ENCODE measurements at regions not wholly inside any gene's neighbourhood (a gene's known extent, or its start where the extent isn't known, plus 50 kb on each side); places are given as distances from the start of the nearest gene placed in this dataset.
"Not testable (repeated sequence)": the region's sequence is repeated elsewhere in the genome, so short reads cannot be mapped to it uniquely, and the experiment has no call there.

DNA sequence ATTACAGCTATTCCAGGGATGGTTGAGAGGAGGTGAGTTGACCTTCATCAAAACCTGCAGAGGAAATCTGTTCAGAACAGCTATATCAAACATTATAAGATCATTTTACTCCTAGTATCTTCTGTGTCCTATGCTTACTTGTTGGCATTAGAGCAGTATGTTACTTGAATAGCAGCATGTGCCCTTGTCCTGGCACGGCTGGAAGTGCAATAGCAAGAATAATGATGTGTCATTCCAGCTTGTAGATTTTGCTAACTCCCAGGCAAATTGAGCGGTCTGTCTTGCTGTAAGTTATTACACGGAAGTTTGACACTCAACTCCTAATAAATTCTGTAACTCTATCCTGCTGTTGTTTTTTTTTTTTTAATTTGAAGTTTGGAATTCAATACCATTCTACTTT lies 385.5 kb downstream of the TENT5A start:
- H3K4me3 Mint-ChIP-seq (ENCODE audit: unreplicated experiment): no peak overlapping the region
- intact Hi-C loops (cut with micrococcal nuclease): no loop called here
- ChIA-PET CTCF (no interaction called here), POLR2A (no interaction called here)
- H3K27ac Mint-ChIP-seq (ENCODE audit: low read depth, unreplicated experiment): no peak overlapping the region
- H3K4me1 Mint-ChIP-seq (ENCODE audit: insufficient read depth, unreplicated experiment): no peaks in the 10 kb centered on the region
- TF ChIP-seq, protein P1, sequence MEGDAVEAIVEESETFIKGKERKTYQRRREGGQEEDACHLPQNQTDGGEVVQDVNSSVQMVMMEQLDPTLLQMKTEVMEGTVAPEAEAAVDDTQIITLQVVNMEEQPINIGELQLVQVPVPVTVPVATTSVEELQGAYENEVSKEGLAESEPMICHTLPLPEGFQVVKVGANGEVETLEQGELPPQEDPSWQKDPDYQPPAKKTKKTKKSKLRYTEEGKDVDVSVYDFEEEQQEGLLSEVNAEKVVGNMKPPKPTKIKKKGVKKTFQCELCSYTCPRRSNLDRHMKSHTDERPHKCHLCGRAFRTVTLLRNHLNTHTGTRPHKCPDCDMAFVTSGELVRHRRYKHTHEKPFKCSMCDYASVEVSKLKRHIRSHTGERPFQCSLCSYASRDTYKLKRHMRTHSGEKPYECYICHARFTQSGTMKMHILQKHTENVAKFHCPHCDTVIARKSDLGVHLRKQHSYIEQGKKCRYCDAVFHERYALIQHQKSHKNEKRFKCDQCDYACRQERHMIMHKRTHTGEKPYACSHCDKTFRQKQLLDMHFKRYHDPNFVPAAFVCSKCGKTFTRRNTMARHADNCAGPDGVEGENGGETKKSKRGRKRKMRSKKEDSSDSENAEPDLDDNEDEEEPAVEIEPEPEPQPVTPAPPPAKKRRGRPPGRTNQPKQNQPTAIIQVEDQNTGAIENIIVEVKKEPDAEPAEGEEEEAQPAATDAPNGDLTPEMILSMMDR (IDR thresholded peaks at IDR 0.05; ENCODE audit: unreplicated experiment): no peak
- H3K27me3 Mint-ChIP-seq (ENCODE audit: insufficient read depth, unreplicated experiment): no peaks in the 10 kb centered on the region
- DNase-seq (ENCODE audit: unreplicated experiment): no peak
- no peaks in the 10 kb centered on the region for H3K9me3 Mint-ChIP-seq (ENCODE audit: unreplicated experiment)
- no TSS peak for BruUV-seq (replicated peaks)
- H3K36me3 Mint-ChIP-seq (ENCODE audit: insufficient read depth, unreplicated experiment): no peaks in the 10 kb centered on the region

DNA sequence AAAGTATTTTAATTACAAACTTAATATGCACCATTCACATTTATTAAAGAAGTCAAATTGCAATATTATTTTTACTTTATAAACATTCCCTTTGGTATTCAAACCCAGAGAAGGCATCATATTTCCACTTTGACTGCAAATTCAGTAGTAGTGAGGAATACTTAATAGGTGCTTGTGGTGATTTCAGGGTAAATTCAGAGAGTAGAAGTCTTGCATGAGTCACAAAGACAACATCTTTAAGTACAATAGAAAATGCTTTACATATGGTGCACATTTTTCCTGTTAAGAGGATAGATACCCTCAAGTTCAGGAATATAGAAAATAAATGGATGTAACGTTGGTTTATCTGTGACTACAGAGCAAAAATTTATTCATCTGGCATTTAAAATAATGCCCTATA lies 390.2 kb downstream of the TENT5A start:
- H3K4me1 Mint-ChIP-seq (ENCODE audit: insufficient read depth, unreplicated experiment): no peaks in the 10 kb centered on the region
- H3K9me3 Mint-ChIP-seq (ENCODE audit: unreplicated experiment): no peaks in the 10 kb centered on the region
- no peaks in the 10 kb centered on the region for H3K36me3 Mint-ChIP-seq (ENCODE audit: insufficient read depth, unreplicated experiment)
- no peak overlapping the region for H3K4me3 Mint-ChIP-seq (ENCODE audit: unreplicated experiment)
- TF ChIP-seq, protein P1 (IDR thresholded peaks at IDR 0.05; ENCODE audit: unreplicated experiment): no peak
- DNase-seq (ENCODE audit: unreplicated experiment): peak; percentile 30
- no peak overlapping the region for H3K27ac Mint-ChIP-seq (ENCODE audit: low read depth, unreplicated experiment)
- BruUV-seq (replicated peaks): no TSS peak
- ChIA-PET CTCF (no interaction called here), POLR2A (no interaction called here)
- intact Hi-C loops (cut with micrococcal nuclease): no loop called here
- no peaks in the 10 kb centered on the region for H3K27me3 Mint-ChIP-seq (ENCODE audit: insufficient read depth, unreplicated experiment)

DNA sequence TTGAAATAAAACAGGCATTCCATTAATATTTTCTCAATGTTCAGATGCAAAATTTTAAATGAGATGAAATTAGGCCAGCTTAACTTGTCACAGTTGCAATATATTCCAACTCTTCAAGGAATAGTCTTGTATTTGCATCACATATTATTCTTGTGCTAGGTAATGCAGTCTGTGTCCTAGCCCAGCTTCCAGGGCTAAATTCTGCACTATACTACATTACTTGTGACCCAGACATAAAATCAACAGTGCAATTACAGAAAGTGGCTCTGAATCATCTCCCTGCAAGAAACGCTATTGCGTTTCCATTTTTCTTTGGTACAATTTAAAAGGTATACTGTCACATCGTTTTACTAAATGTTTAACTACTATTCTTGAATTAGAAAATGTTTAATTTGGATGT lies 399.2 kb downstream of the TENT5A start:
- Mint-ChIP-seq H3K4me1 (ENCODE audit: insufficient read depth, unreplicated experiment) (no peaks in the 10 kb centered on the region), H3K9me3 (ENCODE audit: unreplicated experiment) (no peaks in the 10 kb centered on the region), H3K27me3 (ENCODE audit: insufficient read depth, unreplicated experiment) (peaks cover 20% of the 10 kb centered on the region), H3K36me3 (ENCODE audit: insufficient read depth, unreplicated experiment) (no peaks in the 10 kb centered on the region), H3K27ac (ENCODE audit: low read depth, unreplicated experiment) (no peak overlapping the region), H3K4me3 (ENCODE audit: unreplicated experiment) (no peak overlapping the region)
- DNase-seq (ENCODE audit: unreplicated experiment): no peak
- no TSS peak for BruUV-seq (replicated peaks)
- ChIA-PET CTCF (no interaction called here), POLR2A (no interaction called here)
- TF ChIP-seq, protein P1 (IDR thresholded peaks at IDR 0.05; ENCODE audit: unreplicated experiment): no peak
- intact Hi-C loops (cut with micrococcal nuclease): no loop called here

DNA sequence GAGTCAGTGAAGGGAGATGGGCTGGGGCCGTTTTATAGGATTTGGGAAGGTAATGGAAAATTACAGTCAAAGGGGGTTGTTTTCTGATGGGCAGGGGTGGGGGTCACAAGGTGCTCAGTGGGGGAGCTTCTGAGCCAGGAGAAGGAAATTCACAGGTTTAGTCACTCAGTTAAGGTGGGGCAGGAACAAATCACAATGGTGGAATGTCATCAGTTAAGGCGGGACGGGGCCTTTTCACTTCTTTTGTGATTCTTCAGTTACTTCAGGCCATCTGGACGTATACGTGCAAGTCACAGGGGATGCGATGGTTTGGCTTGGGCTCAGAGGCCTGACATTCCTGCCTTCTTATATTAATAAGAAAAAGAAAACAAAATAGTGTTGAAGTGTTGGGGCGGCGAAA lies 408.5 kb downstream of the TENT5A start:
- H3K4me1 Mint-ChIP-seq (ENCODE audit: insufficient read depth, unreplicated experiment); CTCF ChIA-PET; H3K36me3 Mint-ChIP-seq (ENCODE audit: insufficient read depth, unreplicated experiment); H3K4me3 Mint-ChIP-seq (ENCODE audit: unreplicated experiment); H3K9me3 Mint-ChIP-seq (ENCODE audit: unreplicated experiment); DNase-seq (ENCODE audit: unreplicated experiment); H3K27me3 Mint-ChIP-seq (ENCODE audit: insufficient read depth, unreplicated experiment); BruUV-seq (replicated peaks); intact Hi-C loops (cut with micrococcal nuclease); H3K27ac Mint-ChIP-seq (ENCODE audit: low read depth, unreplicated experiment); POLR2A ChIA-PET: not testable (repeated sequence)

DNA sequence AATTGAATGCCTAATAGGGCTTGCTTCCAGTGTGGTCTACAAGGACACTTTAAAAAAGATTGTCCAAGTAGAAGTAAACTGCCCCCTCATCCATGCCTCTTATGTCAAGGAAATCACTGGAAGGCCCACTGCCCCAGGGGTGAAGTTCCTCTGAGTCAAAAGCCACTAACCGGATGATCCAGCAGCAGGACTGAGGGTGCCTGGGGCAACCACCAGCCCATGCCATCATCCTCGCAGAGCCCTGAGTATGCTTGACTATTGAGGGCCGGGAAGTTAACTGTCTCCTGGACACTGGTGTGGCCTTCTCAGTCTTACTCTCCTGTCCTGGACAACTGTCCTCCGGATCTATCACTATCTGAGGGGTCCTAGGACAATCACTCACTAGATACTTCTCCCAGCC lies 411.5 kb downstream of the TENT5A start:
- ChIA-PET CTCF (no interaction called here), POLR2A (interaction anchor here (0.6 kb wide), 1 partner anchor 426 kb away, joined by 3 read pairs; no protein-coding TSS in a partner anchor)
- H3K4me3 Mint-ChIP-seq (ENCODE audit: unreplicated experiment): no peak overlapping the region
- peaks cover 8% of the 10 kb centered on the region for H3K9me3 Mint-ChIP-seq (ENCODE audit: unreplicated experiment)
- DNase-seq (ENCODE audit: unreplicated experiment): no peak
- no peak overlapping the region for H3K27ac Mint-ChIP-seq (ENCODE audit: low read depth, unreplicated experiment)
- H3K4me1 Mint-ChIP-seq (ENCODE audit: insufficient read depth, unreplicated experiment): no peaks in the 10 kb centered on the region
- no peaks in the 10 kb centered on the region for H3K27me3 Mint-ChIP-seq (ENCODE audit: insufficient read depth, unreplicated experiment)
- peaks cover 5% of the 10 kb centered on the region for H3K36me3 Mint-ChIP-seq (ENCODE audit: insufficient read depth, unreplicated experiment)
- BruUV-seq (replicated peaks): no TSS peak
- intact Hi-C loops (cut with micrococcal nuclease): no loop called here
- TF ChIP-seq, protein P1 (IDR thresholded peaks at IDR 0.05; ENCODE audit: unreplicated experiment): no peak

Measured in MCF 10A (cell line).